ENCODE measurements at regions not wholly inside any gene's neighbourhood (a gene's known extent, or its start where the extent isn't known, plus 50 kb on each side); places are given as distances from the start of the nearest gene placed in this dataset.

DNA sequence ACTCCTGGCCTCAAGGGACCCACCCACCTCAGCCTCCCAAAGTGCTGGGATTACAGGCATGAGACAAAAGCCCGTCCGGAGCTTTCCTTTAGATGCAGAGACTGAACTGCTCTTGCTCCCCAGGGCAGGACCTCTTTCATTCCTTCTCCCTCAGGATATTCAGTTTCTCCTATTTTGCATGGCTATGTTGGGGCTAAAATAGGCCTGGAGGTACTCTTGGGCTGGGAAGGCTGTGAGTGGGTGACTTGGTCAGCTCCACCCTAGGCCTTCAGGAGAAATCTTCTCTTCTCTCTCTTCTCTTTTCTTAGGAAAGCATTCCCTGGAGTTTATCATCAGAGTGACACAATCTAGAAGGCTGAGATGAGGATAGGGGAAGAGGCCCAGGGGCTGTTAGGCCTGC lies 126.4 kb downstream of the LRRC70 start:
- H3K4me1 Mint-ChIP-seq = no peaks in the 10 kb centered on the region
- H3K9me3 ChIP-seq (ENCODE audit: control insufficient read depth in 2 of 2, low read length in 2 of 2) = no peaks in the 10 kb centered on the region
- H3K27me3 Mint-ChIP-seq = peaks cover 22% of the 10 kb centered on the region
- no peak for DNase-seq
- no peaks in the 10 kb centered on the region for H3K4me1 ChIP-seq (ENCODE audit: control insufficient read depth, insufficient read depth, low read length, poor library complexity, severe bottlenecking)
- no peak overlapping the region for H3K4me3 Mint-ChIP-seq
- no peak for ATAC-seq (ENCODE audit: low read depth in 2 of 2)
- H3K9me3 Mint-ChIP-seq = peaks cover 0 to 6% (median 2%) of the 10 kb centered on the region in 7 donors
- no peak overlapping the region for H3K4me3 ChIP-seq (ENCODE audit: low read depth, low read length)
- H3K27me3 ChIP-seq (ENCODE audit: control insufficient read depth, insufficient read depth, low read length) = peaks cover 2% of the 10 kb centered on the region
- H3K27ac Mint-ChIP-seq = no peak overlapping the region
- H3K27ac ChIP-seq (ENCODE audit: insufficient read depth, low read length, poor library complexity, severe bottlenecking) = no peak overlapping the region
- H3K36me3 Mint-ChIP-seq = no peaks in the 10 kb centered on the region
- no peaks in the 10 kb centered on the region for H3K36me3 ChIP-seq (ENCODE audit: control insufficient read depth, insufficient read depth, low read length)

DNA sequence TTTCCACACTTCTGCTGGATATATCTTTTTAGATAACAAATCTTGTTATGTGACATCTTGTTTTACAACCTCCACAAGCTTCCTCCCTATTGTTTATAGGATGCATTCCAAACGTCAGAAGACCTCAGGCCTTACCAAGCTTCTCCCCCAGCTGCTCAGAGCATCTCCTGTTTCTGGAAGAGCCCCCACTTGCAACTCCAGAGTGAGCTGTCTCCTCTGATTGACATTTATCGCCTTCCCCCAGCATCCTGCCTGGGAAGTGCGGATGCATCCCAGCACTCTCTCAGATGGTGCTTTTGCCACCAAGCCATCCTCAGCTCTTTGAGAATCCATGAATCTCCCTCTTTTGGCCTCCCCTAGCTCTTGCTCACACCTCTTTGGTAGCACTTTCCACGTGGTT lies 123.5 kb downstream of the LRRC70 start:
- ATAC-seq (ENCODE audit: low read depth in 2 of 2) (no peak), DNase-seq (no peak)
- Histone ChIP-seq H3K27me3 (ENCODE audit: control insufficient read depth, insufficient read depth, low read length) (peaks cover 2% of the 10 kb centered on the region), H3K9me3 (ENCODE audit: control insufficient read depth in 2 of 2, low read length in 2 of 2) (no peaks in the 10 kb centered on the region), H3K27ac (ENCODE audit: insufficient read depth, low read length, poor library complexity, severe bottlenecking) (no peak overlapping the region), H3K36me3 (ENCODE audit: control insufficient read depth, insufficient read depth, low read length) (no peaks in the 10 kb centered on the region), H3K4me3 (ENCODE audit: low read depth, low read length) (no peak overlapping the region), H3K4me1 (ENCODE audit: control insufficient read depth, insufficient read depth, low read length, poor library complexity, severe bottlenecking) (no peaks in the 10 kb centered on the region)
- Mint-ChIP-seq H3K36me3 (no peaks in the 10 kb centered on the region), H3K4me3 (no peak overlapping the region), H3K27ac (no peak overlapping the region), H3K4me1 (no peaks in the 10 kb centered on the region), H3K9me3 (peaks cover 0 to 1% (median 0%) of the 10 kb centered on the region in 7 donors), H3K27me3 (peaks cover 28% of the 10 kb centered on the region)

DNA sequence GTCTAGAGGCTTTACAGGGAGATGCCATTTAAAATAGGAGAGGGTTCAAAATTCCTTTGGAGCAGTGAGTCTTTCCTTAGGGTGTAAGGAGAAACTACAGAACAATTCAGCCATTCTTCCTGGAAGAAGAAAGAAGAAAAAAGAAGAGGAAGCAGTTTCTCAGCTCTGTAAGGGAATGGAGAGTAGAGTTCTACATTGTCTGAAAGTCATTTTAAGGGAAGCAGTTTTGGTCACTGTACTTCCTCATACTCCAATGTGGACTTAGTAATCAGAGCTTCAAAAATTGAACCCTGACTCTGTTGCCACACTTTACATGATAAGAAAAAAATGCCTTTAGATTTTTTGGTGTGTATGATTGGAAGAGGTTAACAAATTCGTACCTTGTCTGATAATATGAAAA lies 122.4 kb downstream of the LRRC70 start:
- Mint-ChIP-seq H3K27me3 (peaks cover 24% of the 10 kb centered on the region), H3K9me3 (peaks cover 0 to 2% (median 0%) of the 10 kb centered on the region in 7 donors), H3K4me3 (no peak overlapping the region), H3K4me1 (no peaks in the 10 kb centered on the region), H3K27ac (no peak overlapping the region), H3K36me3 (no peaks in the 10 kb centered on the region)
- ATAC-seq (ENCODE audit: low read depth in 2 of 2) (no peak), DNase-seq (no peak)
- Histone ChIP-seq H3K4me3 (ENCODE audit: low read depth, low read length) (no peak overlapping the region), H3K4me1 (ENCODE audit: control insufficient read depth, insufficient read depth, low read length, poor library complexity, severe bottlenecking) (no peaks in the 10 kb centered on the region), H3K27me3 (ENCODE audit: control insufficient read depth, insufficient read depth, low read length) (no peaks in the 10 kb centered on the region), H3K9me3 (ENCODE audit: control insufficient read depth in 2 of 2, low read length in 2 of 2) (no peaks in the 10 kb centered on the region), H3K36me3 (ENCODE audit: control insufficient read depth, insufficient read depth, low read length) (no peaks in the 10 kb centered on the region), H3K27ac (ENCODE audit: insufficient read depth, low read length, poor library complexity, severe bottlenecking) (no peak overlapping the region)

DNA sequence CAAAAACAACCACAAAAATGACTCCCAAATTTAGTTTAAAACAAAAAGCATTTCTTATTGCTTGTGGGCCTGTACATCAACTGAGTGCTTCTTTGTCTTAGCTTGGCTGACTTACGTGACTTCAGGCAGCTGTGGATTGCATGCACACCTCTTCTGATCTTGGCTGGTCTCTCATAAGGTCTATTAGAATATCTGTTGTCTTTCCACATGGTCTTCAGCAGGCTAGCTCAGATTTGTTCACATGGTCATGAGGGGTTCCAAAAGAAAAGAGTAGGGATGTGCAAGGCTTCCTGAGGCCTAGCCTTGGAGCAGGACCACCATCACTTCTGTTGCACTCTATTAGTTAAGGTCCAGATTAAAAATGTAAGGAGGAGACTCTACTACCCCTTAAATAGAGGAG lies 120.1 kb downstream of the LRRC70 start:
- no peaks in the 10 kb centered on the region for H3K9me3 ChIP-seq (ENCODE audit: control insufficient read depth in 2 of 2, low read length in 2 of 2)
- no peaks in the 10 kb centered on the region for H3K36me3 Mint-ChIP-seq
- DNase-seq = no peak
- H3K27me3 Mint-ChIP-seq = peaks cover 17% of the 10 kb centered on the region
- H3K4me1 ChIP-seq (ENCODE audit: control insufficient read depth, insufficient read depth, low read length, poor library complexity, severe bottlenecking) = no peaks in the 10 kb centered on the region
- no peaks in the 10 kb centered on the region for H3K4me1 Mint-ChIP-seq
- H3K9me3 Mint-ChIP-seq = peaks cover 0 to 2% (median 0%) of the 10 kb centered on the region in 7 donors
- H3K27me3 ChIP-seq (ENCODE audit: control insufficient read depth, insufficient read depth, low read length) = no peaks in the 10 kb centered on the region
- no peak overlapping the region for H3K4me3 Mint-ChIP-seq
- no peak overlapping the region for H3K4me3 ChIP-seq (ENCODE audit: low read depth, low read length)
- ATAC-seq (ENCODE audit: low read depth in 2 of 2) = no peak
- H3K27ac Mint-ChIP-seq = no peak overlapping the region
- no peak overlapping the region for H3K27ac ChIP-seq (ENCODE audit: insufficient read depth, low read length, poor library complexity, severe bottlenecking)
- no peaks in the 10 kb centered on the region for H3K36me3 ChIP-seq (ENCODE audit: control insufficient read depth, insufficient read depth, low read length)

DNA sequence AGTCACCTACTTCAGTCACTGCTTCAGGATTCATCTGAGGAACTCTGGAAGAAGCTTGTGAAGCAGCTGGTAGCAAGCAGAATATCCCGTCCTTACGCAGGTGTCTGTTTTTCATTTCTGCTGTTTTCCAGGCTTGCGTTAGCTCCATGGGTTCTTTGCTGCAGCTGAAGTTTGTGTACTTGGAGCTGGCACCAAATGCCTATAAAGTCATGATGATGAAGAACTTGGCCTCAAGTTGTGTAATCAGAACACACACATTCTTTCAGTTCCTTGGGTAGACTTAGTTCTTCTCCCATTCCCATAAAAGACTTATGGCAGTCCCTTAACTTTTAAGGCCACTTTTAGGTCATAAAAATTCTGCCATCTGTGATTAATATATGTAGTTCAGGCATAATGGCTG lies 116.7 kb downstream of the LRRC70 start:
- no peak overlapping the region for H3K27ac ChIP-seq (ENCODE audit: insufficient read depth, low read length, poor library complexity, severe bottlenecking)
- peaks cover 20% of the 10 kb centered on the region for H3K27me3 Mint-ChIP-seq
- no peaks in the 10 kb centered on the region for H3K27me3 ChIP-seq (ENCODE audit: control insufficient read depth, insufficient read depth, low read length)
- H3K9me3 Mint-ChIP-seq = peaks cover 0 to 3% (median 0%) of the 10 kb centered on the region in 7 donors
- no peak overlapping the region for H3K27ac Mint-ChIP-seq
- no peaks in the 10 kb centered on the region for H3K4me1 ChIP-seq (ENCODE audit: control insufficient read depth, insufficient read depth, low read length, poor library complexity, severe bottlenecking)
- DNase-seq = no peak
- no peaks in the 10 kb centered on the region for H3K36me3 Mint-ChIP-seq
- H3K4me3 ChIP-seq (ENCODE audit: low read depth, low read length) = no peak overlapping the region
- peaks cover 0 to 5% (median 2%) of the 10 kb centered on the region in 4 donors for H3K4me1 Mint-ChIP-seq
- H3K36me3 ChIP-seq (ENCODE audit: control insufficient read depth, insufficient read depth, low read length) = no peaks in the 10 kb centered on the region
- ATAC-seq (ENCODE audit: low read depth in 2 of 2) = no peak
- H3K4me3 Mint-ChIP-seq = no peak overlapping the region
- H3K9me3 ChIP-seq (ENCODE audit: control insufficient read depth in 2 of 2, low read length in 2 of 2) = no peaks in the 10 kb centered on the region

DNA sequence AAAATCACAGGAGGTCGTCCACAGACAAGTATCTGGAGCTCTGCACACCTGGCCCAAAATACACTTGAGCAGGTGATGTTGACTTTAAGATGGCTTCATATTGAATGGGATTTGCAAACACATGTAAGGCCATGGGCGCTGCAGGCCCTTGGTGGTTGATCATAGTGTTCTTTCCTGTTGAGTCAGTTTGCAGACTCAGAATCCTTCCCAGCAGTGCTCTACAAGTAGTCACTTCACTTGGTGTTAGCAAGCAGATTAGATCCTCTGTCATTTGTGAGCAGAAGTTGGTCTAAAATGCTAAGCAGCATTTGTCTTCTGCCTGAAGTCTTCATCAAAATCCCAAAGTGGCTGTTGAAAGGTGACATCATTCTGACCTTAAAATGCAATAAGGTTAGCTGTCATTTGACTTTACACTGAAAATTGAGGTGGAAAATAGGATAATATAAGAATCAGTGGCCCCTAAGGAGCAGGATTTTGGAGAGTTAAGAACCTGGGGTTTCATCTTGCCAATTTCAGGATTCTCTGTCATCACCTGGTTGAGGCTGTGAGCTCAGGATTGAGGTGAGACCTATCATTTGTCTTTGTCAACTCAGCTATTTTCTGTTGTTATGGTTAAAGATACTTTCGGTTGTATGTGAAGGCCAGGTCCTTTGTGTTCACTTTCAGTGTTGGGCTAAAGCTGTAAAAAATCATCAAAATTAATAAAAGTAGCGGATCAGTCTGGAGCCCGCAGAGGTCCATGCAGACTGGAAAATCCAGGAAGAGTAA lies 114.5 kb downstream of the LRRC70 start:
- Histone ChIP-seq H3K4me3 (ENCODE audit: low read depth, low read length) (no peak overlapping the region), H3K27ac (ENCODE audit: insufficient read depth, low read length, poor library complexity, severe bottlenecking) (no peak overlapping the region), H3K27me3 (ENCODE audit: control insufficient read depth, insufficient read depth, low read length) (no peaks in the 10 kb centered on the region), H3K36me3 (ENCODE audit: control insufficient read depth, insufficient read depth, low read length) (no peaks in the 10 kb centered on the region), H3K9me3 (ENCODE audit: control insufficient read depth in 2 of 2, low read length in 2 of 2) (no peaks in the 10 kb centered on the region), H3K4me1 (ENCODE audit: control insufficient read depth, insufficient read depth, low read length, poor library complexity, severe bottlenecking) (peaks cover 6% of the 10 kb centered on the region)
- peaks cover 0 to 3% (median 0%) of the 10 kb centered on the region in 7 donors for H3K9me3 Mint-ChIP-seq
- DNase-seq (no peak), ATAC-seq (ENCODE audit: low read depth in 2 of 2) (no peak)
- peaks cover 12% of the 10 kb centered on the region for H3K27me3 Mint-ChIP-seq
- no peaks in the 10 kb centered on the region for H3K36me3 Mint-ChIP-seq
- peaks cover 3 to 10% (median 7%) of the 10 kb centered on the region in 4 donors for H3K4me1 Mint-ChIP-seq
- no peak overlapping the region for H3K4me3 Mint-ChIP-seq
- H3K27ac Mint-ChIP-seq = no peak overlapping the region

DNA sequence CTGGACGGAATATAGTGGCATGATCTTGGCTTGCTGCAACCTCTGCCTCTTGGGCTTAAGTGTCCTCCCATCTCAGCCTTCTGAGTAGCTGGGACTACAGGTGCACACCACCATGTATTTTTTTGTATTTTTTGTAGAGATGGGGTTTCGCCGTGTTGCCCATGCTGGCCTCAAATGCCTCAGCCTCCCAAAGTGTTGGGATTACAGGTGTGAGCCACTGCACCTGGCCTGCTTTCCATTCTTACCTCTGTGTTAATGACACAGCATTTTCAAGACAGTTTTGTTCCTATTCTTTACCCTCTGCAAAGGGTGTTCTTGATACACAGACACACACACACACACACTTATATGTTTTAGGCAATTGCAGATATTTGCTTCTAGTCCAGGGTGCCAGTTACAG lies 113.3 kb downstream of the LRRC70 start:
- ATAC-seq (ENCODE audit: low read depth in 2 of 2) = no peak
- H3K9me3 Mint-ChIP-seq = peaks cover 0 to 3% (median 0%) of the 10 kb centered on the region in 7 donors
- no peaks in the 10 kb centered on the region for H3K36me3 Mint-ChIP-seq
- DNase-seq = no peak
- peaks cover 6% of the 10 kb centered on the region for H3K4me1 ChIP-seq (ENCODE audit: control insufficient read depth, insufficient read depth, low read length, poor library complexity, severe bottlenecking)
- H3K27ac Mint-ChIP-seq = no peak overlapping the region
- H3K4me3 Mint-ChIP-seq = no peak overlapping the region
- H3K9me3 ChIP-seq (ENCODE audit: control insufficient read depth in 2 of 2, low read length in 2 of 2) = no peaks in the 10 kb centered on the region
- H3K27me3 ChIP-seq (ENCODE audit: control insufficient read depth, insufficient read depth, low read length) = no peaks in the 10 kb centered on the region
- peaks cover 3 to 10% (median 7%) of the 10 kb centered on the region in 4 donors for H3K4me1 Mint-ChIP-seq
- H3K4me3 ChIP-seq (ENCODE audit: low read depth, low read length) = no peak overlapping the region
- peaks cover 13% of the 10 kb centered on the region for H3K27me3 Mint-ChIP-seq
- H3K36me3 ChIP-seq (ENCODE audit: control insufficient read depth, insufficient read depth, low read length) = no peaks in the 10 kb centered on the region
- no peak overlapping the region for H3K27ac ChIP-seq (ENCODE audit: insufficient read depth, low read length, poor library complexity, severe bottlenecking)

DNA sequence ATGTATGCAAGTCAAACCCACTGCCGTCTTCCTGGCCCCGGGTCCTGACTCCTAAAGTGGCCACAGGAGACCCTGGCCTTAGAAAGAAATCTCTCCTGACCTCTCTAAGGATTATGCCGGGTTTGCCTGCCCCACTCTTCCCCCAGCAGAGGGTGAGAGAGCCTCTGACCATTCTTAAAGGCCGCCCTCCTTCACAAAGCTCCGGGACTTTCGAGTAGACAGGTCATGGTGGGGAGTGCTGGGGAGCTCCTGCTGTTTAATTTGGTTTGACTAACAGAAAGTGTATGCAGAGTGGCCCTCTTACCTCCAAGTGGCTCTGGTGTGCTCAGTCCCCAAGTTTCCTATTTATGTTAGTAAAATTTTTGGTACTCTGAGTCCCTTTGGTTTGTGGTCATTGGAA lies 111.8 kb downstream of the LRRC70 start:
- no peak overlapping the region for H3K27ac Mint-ChIP-seq
- peaks cover 0 to 3% (median 0%) of the 10 kb centered on the region in 7 donors for H3K9me3 Mint-ChIP-seq
- no peak overlapping the region for H3K4me3 Mint-ChIP-seq

More for the DNA sequence above, 111.8 kb downstream of the LRRC70 start:
- Histone ChIP-seq H3K4me3 (ENCODE audit: low read depth, low read length) (no peak overlapping the region), H3K9me3 (ENCODE audit: control insufficient read depth in 2 of 2, low read length in 2 of 2) (no peaks in the 10 kb centered on the region), H3K27ac (ENCODE audit: insufficient read depth, low read length, poor library complexity, severe bottlenecking) (no peak overlapping the region), H3K27me3 (ENCODE audit: control insufficient read depth, insufficient read depth, low read length) (no peaks in the 10 kb centered on the region), H3K4me1 (ENCODE audit: control insufficient read depth, insufficient read depth, low read length, poor library complexity, severe bottlenecking) (peaks cover 6% of the 10 kb centered on the region), H3K36me3 (ENCODE audit: control insufficient read depth, insufficient read depth, low read length) (no peaks in the 10 kb centered on the region)
- Mint-ChIP-seq H3K27me3 (peaks cover 18% of the 10 kb centered on the region), H3K4me1 (peaks cover 3 to 10% (median 7%) of the 10 kb centered on the region in 4 donors), H3K36me3 (no peaks in the 10 kb centered on the region)
- ATAC-seq (ENCODE audit: low read depth in 2 of 2) (no peak), DNase-seq (no peak)
